ENCODE measurements at regions not wholly inside any gene's neighbourhood (a gene's known extent, or its start where the extent isn't known, plus 50 kb on each side); places are given as distances from the start of the nearest gene placed in this dataset.

DNA sequence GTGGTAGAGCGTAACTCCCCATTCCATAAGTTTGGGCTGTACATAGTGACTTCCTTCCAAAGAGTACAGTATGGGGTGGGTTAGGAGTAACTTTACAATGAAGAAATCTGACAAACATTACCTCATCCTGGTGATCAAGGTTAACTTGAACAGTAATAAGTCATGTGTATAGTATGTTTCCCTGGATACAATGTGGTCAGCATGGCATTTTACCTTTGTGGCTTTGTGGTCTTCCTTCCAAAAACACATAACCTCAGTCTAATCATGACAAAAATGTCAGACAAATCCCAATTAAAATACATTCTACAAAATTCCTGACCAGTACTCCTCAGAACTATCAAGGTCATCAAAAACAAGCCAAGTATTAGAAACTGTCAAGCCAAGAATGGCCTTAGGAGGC, 225.1 kb downstream of the UBE3D start:
- no peak for ATAC-seq
- intact Hi-C loops (cut with DNase I), result no loop called here
- TF ChIP-seq CTCF (IDR thresholded peaks at IDR 0.05), result no peak
- no peak for TF ChIP-seq POLR2A (IDR thresholded peaks at IDR 0.05)
- H3K9me3 ChIP-seq, result no peaks in the 10 kb centered on the region
- H3K27ac ChIP-seq, result no peak overlapping the region
- H3K4me3 ChIP-seq, result no peak overlapping the region
- 85% methylated on average over 1 of the region's 1 CpG for WGBS (ENCODE audit: insufficient coverage, low coverage, low lambda C conversion rate, missing lambda C conversion rate)
- H3K36me3 ChIP-seq, result no peaks in the 10 kb centered on the region
- DNase-seq, result no peak
- H3K27me3 ChIP-seq, result no peaks in the 10 kb centered on the region
- no peaks in the 10 kb centered on the region for H3K4me1 ChIP-seq

DNA sequence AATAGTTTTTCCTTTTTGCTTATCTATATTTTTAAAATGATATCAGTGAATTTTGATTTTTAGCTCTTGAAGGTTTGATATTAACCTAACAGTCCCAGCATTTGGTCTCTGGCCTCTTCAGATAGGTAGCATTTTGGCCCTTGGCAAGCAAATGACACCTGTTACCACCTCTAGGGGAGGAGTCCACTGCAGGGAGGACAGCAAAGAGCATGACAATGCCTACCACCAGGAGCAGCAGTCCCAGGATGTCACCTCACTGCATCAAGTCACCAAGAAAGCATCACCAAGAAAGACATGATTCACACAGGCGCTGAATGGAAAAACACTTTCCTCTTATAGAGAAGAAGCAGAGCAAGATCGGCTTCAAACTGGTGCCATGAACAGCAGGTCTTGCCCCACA, 224.3 kb downstream of the UBE3D start:
- 75% methylated on average over 2 of the region's 2 CpGs for WGBS (ENCODE audit: insufficient coverage, low coverage, low lambda C conversion rate, missing lambda C conversion rate)
- no peaks in the 10 kb centered on the region for H3K9me3 ChIP-seq
- H3K36me3 ChIP-seq, result no peaks in the 10 kb centered on the region
- intact Hi-C loops (cut with DNase I), result no loop called here
- H3K27ac ChIP-seq, result no peak overlapping the region
- no peaks in the 10 kb centered on the region for H3K4me1 ChIP-seq
- TF ChIP-seq CTCF (IDR thresholded peaks at IDR 0.05), result no peak
- no peak for TF ChIP-seq POLR2A (IDR thresholded peaks at IDR 0.05)
- DNase-seq, result no peak
- no peak overlapping the region for H3K4me3 ChIP-seq
- ATAC-seq, result no peak
- no peaks in the 10 kb centered on the region for H3K27me3 ChIP-seq

All from right lobe of liver (tissue), 6 donors.